K562 (cell line): ENCODE measurements at regions not wholly inside any gene's neighbourhood (a gene's known extent, or its start where the extent isn't known, plus 50 kb on each side); places are given as distances from the start of the nearest gene placed in this dataset.

Experiments
- BCOR ChIP-seq: fragments of 450-650 bp; IDR thresholded peaks from 2 replicates; pipeline ENCODE4 v1.6.1; 2016
- CEBPB ChIP-seq: fragments of 450-650 bp; IDR thresholded peaks from 2 replicates; pipeline ENCODE4 v1.6.1; 2016; ENCODE audit warnings: missing genetic modification characterization, missing compliant biosample characterization
- CHCHD3 ChIP-seq: fragments of 250-450 bp; sonication (Bioruptor Pico); IDR thresholded peaks from 2 replicates; pipeline ENCODE4 v2.1.2; 2022; ENCODE audit warnings: mild to moderate bottlenecking
- ELF4 ChIP-seq: fragments of 450-650 bp; formaldehyde crosslinking; IDR thresholded peaks from 2 replicates; pipeline ENCODE4 v1.4.0; 2022; ENCODE audit warnings: missing genetic modification characterization
- EWSR1 ChIP-seq: fragments of 450-650 bp; IDR thresholded peaks from 2 replicates; pipeline ENCODE4 v1.6.1; 2018; ENCODE audit warnings: borderline replicate concordance, mild to moderate bottlenecking, low read depth, moderate library complexity; ENCODE audit not compliant: partially characterized antibody
- GABPA ChIP-seq: fragments of 200-800 bp; sonication (Bioruptor generic); conservative IDR thresholded peaks from 2 replicates; pipeline ENCODE4 v1.6.1; 2016; ENCODE audit warnings: low read depth, missing genetic modification characterization, missing compliant biosample characterization
- PCBP1 ChIP-seq: fragments of 200-400 bp; formaldehyde crosslinking; IDR thresholded peaks from 2 replicates; pipeline ENCODE4 v1.6.1; 2018; ENCODE audit warnings: mild to moderate bottlenecking, low read depth, low read length; ENCODE audit not compliant: poor library complexity, severe bottlenecking
- RBM25 ChIP-seq: fragments of 200-400 bp; formaldehyde crosslinking; IDR thresholded peaks from 2 replicates; pipeline ENCODE4 v1.6.1; 2018; ENCODE audit warnings: low read length, low read depth, moderate library complexity; ENCODE audit not compliant: severe bottlenecking
- RFX7 ChIP-seq: fragments of 250-450 bp; sonication (Bioruptor Pico); IDR thresholded peaks from 2 replicates; pipeline ENCODE4 v1.5.1; 2021; ENCODE audit warnings: mild to moderate bottlenecking
- SREBF1 ChIP-seq: fragments of 150-350 bp; IDR thresholded peaks from 2 replicates; pipeline ENCODE4 v1.6.1; 2014; ENCODE audit warnings: antibody characterized with exemption, low read depth, low read length, borderline replicate concordance
- ZNF318 ChIP-seq, 2 experiments: fragments of 450-650 bp; IDR thresholded peaks; 2 replicates each; pipeline ENCODE4 v1.6.1; 2016; ENCODE audit warnings: mild to moderate bottlenecking in 2 of 2, borderline replicate concordance in 1 of 2, low read depth in 1 of 2, moderate library complexity in 1 of 2
- ZNF407 ChIP-seq: fragments of 450-650 bp; IDR thresholded peaks from 2 replicates; pipeline ENCODE4 v1.6.1; 2016; ENCODE audit warnings: low read depth
- ZNF445 ChIP-seq: fragments of 250-450 bp; sonication (Bioruptor Pico); IDR thresholded peaks from 2 replicates; pipeline ENCODE4 v1.4.0; 2020; ENCODE audit warnings: low read depth, mild to moderate bottlenecking, moderate library complexity

GRCh38 chr1:29801003-29801402 lies 564.7 kb downstream of the PTPRU start (continued):
- TF ChIP-seq ZNF407 (no peak), EWSR1 (no peak), CHCHD3 (no peak), RBM25 (peak; percentile 60), RFX7 (CRISPR knock-in tag) (no peak), ZNF445 (CRISPR knock-in tag) (no peak), GABPA (tag) (no peak), BCOR (peak; percentile 21; the same call in 1 of the 2 replicates), ZNF318 (IDR thresholded peaks at IDR 0.05; ENCODE audit: borderline replicate concordance in 1 of 2, low read depth in 1 of 2) (no peak), CEBPB (tag) (0 out of 2 replicates have a peak, but pooled peaks have one; percentile 14), SREBF1 (no peak), ELF4 (CRISPR knock-in tag) (no peak), PCBP1 (no peak)
